Activated naive CD4-positive, alpha-beta T cell treated with anti-CD3 and anti-CD28 coated beads for 36 hours (primary cell): ENCODE measurements at regions not wholly inside any gene's neighbourhood (a gene's known extent, or its start where the extent isn't known, plus 50 kb on each side); places are given as distances from the start of the nearest gene placed in this dataset.

Experiments used
- CTCF ChIA-PET: fragments of 350-600 bp; sonication (Branson Sonifier 250); formaldehyde crosslinking; loops from one replicate; lab custom pipeline; 2021; ENCODE audit warnings: antibody characterized with exemption; lab: Charles Lee
- DNase-seq: peaks from one replicate; pipeline ENCODE4 v3.0.0-alpha.2; 2020
- H3K27ac Mint-ChIP-seq: one replicate; pipeline ENCODE4 v1.8.0; 2021; ENCODE audit warnings: mild to moderate bottlenecking, mixed read lengths
- H3K27me3 Mint-ChIP-seq: one replicate; pipeline ENCODE4 v1.8.0; 2021; ENCODE audit warnings: low read depth, mixed read lengths
- H3K36me3 Mint-ChIP-seq: one replicate; pipeline ENCODE4 v1.8.0; 2021; ENCODE audit warnings: low read depth, mixed read lengths
- H3K4me1 Mint-ChIP-seq: one replicate; pipeline ENCODE4 v1.8.0; 2021; ENCODE audit warnings: low read depth, mixed read lengths
- H3K4me3 Mint-ChIP-seq: one replicate; pipeline ENCODE4 v1.8.0; 2021; ENCODE audit warnings: mild to moderate bottlenecking, moderate library complexity, mixed read lengths
- H3K9me3 Mint-ChIP-seq: one replicate; pipeline ENCODE4 v1.8.0; 2021; ENCODE audit warnings: mixed read lengths
- intact Hi-C: fragments of 100-400 bp; cut with micrococcal nuclease; formaldehyde crosslinking; loops from one replicate; pipeline ENCODE4 v1.15.1; 2023

GRCh38 chr14:29156096-29156495, 389.5 kb downstream of the FOXG1 start:
- Mint-ChIP-seq H3K27me3 (no peaks in the 10 kb centered on the region), H3K9me3 (peaks cover 12% of the 10 kb centered on the region), H3K4me3 (no peak overlapping the region), H3K36me3 (no peaks in the 10 kb centered on the region), H3K27ac (no peak overlapping the region), H3K4me1 (no peaks in the 10 kb centered on the region)
- no peak for DNase-seq
- CTCF ChIA-PET, result no interaction called here
- intact Hi-C loops, result no loop called here

DNA sequence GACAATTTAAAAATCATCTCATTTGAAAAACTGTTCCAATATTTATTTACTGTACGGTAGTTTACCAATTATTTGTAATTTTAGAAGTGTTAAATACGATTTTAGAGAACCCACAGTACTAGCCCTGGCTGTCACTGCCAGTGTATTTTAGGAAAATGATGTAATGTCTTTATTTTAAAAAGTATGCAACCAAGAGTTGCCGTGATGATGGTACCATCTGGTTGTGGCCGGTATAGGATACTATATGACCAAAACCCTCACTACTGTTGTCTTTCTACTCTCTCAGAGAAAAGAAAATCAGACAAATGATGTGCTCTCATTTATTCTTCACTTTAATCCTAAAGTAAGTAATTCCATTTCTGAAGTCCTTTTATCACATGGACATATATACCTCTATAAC, 395.0 kb downstream of the FOXG1 start:
- Mint-ChIP-seq H3K4me1 (no peaks in the 10 kb centered on the region), H3K36me3 (no peaks in the 10 kb centered on the region), H3K9me3 (no peaks in the 10 kb centered on the region), H3K27ac (no peak overlapping the region), H3K4me3 (no peak overlapping the region), H3K27me3 (no peaks in the 10 kb centered on the region)
- no peak for DNase-seq
- intact Hi-C loops, result no loop called here
- CTCF ChIA-PET, result no interaction called here

- Mint-ChIP-seq H3K36me3 (no peaks in the 10 kb centered on the region), H3K9me3 (no peaks in the 10 kb centered on the region), H3K4me1 (no peaks in the 10 kb centered on the region), H3K4me3 (no peak overlapping the region), H3K27me3 (no peaks in the 10 kb centered on the region), H3K27ac (no peak overlapping the region)
- no peak for DNase-seq
- intact Hi-C loops, result no loop called here
- CTCF ChIA-PET, result interaction anchor here (0.6 kb wide), 1 partner anchor 374 kb away, joined by 4 read pairs; no protein-coding TSS in a partner anchor
Observed at GRCh38 chr14:29163109-29163508, 396.5 kb downstream of the FOXG1 start.

GRCh38 chr14:29165431-29165830, 398.8 kb downstream of the FOXG1 start:
- intact Hi-C loops, result no loop called here
- no peak for DNase-seq
- no peaks in the 10 kb centered on the region for H3K4me1 Mint-ChIP-seq
- H3K36me3 Mint-ChIP-seq, result no peaks in the 10 kb centered on the region
- no peak overlapping the region for H3K4me3 Mint-ChIP-seq
- CTCF ChIA-PET, result no interaction called here
- no peaks in the 10 kb centered on the region for H3K9me3 Mint-ChIP-seq
- no peaks in the 10 kb centered on the region for H3K27me3 Mint-ChIP-seq
- H3K27ac Mint-ChIP-seq, result no peak overlapping the region

- Mint-ChIP-seq H3K27ac (no peak overlapping the region), H3K4me3 (no peak overlapping the region), H3K9me3 (peaks cover 1% of the 10 kb centered on the region), H3K36me3 (no peaks in the 10 kb centered on the region), H3K4me1 (no peaks in the 10 kb centered on the region), H3K27me3 (no peaks in the 10 kb centered on the region)
- no peak for DNase-seq
- CTCF ChIA-PET, result no interaction called here
- intact Hi-C loops, result no loop called here
Observed at GRCh38 chr14:29166507-29166906, 399.9 kb downstream of the FOXG1 start.

GRCh38 chr14:29168149-29168548, 401.6 kb downstream of the FOXG1 start:
- intact Hi-C loops, result no loop called here
- Mint-ChIP-seq H3K27ac (no peak overlapping the region), H3K27me3 (no peaks in the 10 kb centered on the region), H3K9me3 (peaks cover 1% of the 10 kb centered on the region), H3K4me3 (no peak overlapping the region), H3K36me3 (no peaks in the 10 kb centered on the region), H3K4me1 (no peaks in the 10 kb centered on the region)
- CTCF ChIA-PET, result interaction anchor here (0.6 kb wide), 1 partner anchor 1296 kb away, joined by 3 read pairs; no protein-coding TSS in a partner anchor
- DNase-seq, result no peak

GRCh38 chr14:29169408-29169807, 402.8 kb downstream of the FOXG1 start:
- no peak for DNase-seq
- Mint-ChIP-seq H3K4me1 (no peaks in the 10 kb centered on the region), H3K36me3 (no peaks in the 10 kb centered on the region), H3K27me3 (no peaks in the 10 kb centered on the region), H3K4me3 (no peak overlapping the region), H3K9me3 (peaks cover 6% of the 10 kb centered on the region), H3K27ac (no peak overlapping the region)
- CTCF ChIA-PET, result no interaction called here
- intact Hi-C loops, result no loop called here

- Mint-ChIP-seq H3K9me3 (peaks cover 13% of the 10 kb centered on the region), H3K4me1 (no peaks in the 10 kb centered on the region), H3K36me3 (no peaks in the 10 kb centered on the region), H3K27ac (no peak overlapping the region), H3K4me3 (no peak overlapping the region), H3K27me3 (no peaks in the 10 kb centered on the region)
- intact Hi-C loops, result no loop called here
- no peak for DNase-seq
- CTCF ChIA-PET, result no interaction called here
Observed at GRCh38 chr14:29175706-29176105, 409.1 kb downstream of the FOXG1 start.

DNA sequence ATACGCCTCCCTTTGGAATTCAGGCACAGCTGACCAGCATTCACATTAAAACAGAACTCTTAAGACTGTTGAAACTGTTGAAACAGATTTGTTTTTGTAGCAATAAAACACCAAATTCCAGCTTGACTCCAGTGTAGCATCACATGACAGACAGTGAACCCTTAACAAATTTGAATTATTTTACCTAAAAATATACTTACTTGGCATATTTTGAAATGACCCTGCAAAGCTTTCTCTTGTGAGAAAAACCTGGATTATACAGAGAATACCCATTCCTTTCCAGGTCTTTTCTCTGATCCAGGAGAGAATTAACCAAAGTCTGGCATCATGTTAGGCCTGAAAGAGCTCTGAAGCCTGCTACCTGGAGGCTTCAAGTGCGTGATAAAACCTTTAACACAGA, 410.3 kb downstream of the FOXG1 start:
- H3K9me3 Mint-ChIP-seq, result peaks cover 11% of the 10 kb centered on the region
- H3K27me3 Mint-ChIP-seq, result no peaks in the 10 kb centered on the region
- H3K27ac Mint-ChIP-seq, result no peak overlapping the region
- no peak for DNase-seq
- intact Hi-C loops, result no loop called here
- no peaks in the 10 kb centered on the region for H3K4me1 Mint-ChIP-seq
- CTCF ChIA-PET, result no interaction called here
- H3K4me3 Mint-ChIP-seq, result no peak overlapping the region
- H3K36me3 Mint-ChIP-seq, result no peaks in the 10 kb centered on the region

- no peak overlapping the region for H3K4me3 Mint-ChIP-seq
- CTCF ChIA-PET, result no interaction called here
Observed at GRCh38 chr14:29178971-29179370, 412.4 kb downstream of the FOXG1 start.

DNA sequence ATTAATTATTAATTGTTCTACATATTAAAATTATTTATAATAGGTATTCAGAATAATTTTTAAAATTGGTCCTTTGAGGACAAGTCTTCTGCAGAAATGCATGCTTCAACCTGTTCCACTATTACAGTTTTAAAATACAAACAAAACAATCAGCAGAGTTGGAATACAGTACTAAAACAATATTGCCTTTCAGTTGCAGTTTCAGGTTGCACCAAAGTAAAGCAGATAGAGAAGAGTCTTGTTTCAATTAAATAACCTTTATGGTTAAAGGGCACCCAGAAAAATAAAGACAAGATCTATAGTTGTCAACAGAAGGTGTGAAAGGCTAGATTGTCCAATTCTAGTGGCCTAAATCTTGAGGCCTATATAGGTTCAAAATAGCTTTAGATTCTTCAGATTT, 424.5 kb downstream of the FOXG1 start:
- Mint-ChIP-seq H3K27me3 (no peaks in the 10 kb centered on the region), H3K27ac (no peak overlapping the region), H3K9me3 (peaks cover 11% of the 10 kb centered on the region), H3K4me1 (no peaks in the 10 kb centered on the region), H3K4me3 (no peak overlapping the region), H3K36me3 (no peaks in the 10 kb centered on the region)
- DNase-seq, result no peak
- intact Hi-C loops, result no loop called here
- CTCF ChIA-PET, result no interaction called here

More at GRCh38 chr14:29178971-29179370, 412.4 kb downstream of the FOXG1 start:
- peaks cover 11% of the 10 kb centered on the region for H3K9me3 Mint-ChIP-seq
- H3K4me1 Mint-ChIP-seq, result no peaks in the 10 kb centered on the region
- no peak overlapping the region for H3K27ac Mint-ChIP-seq
- intact Hi-C loops, result no loop called here
- H3K36me3 Mint-ChIP-seq, result no peaks in the 10 kb centered on the region
- no peaks in the 10 kb centered on the region for H3K27me3 Mint-ChIP-seq
- DNase-seq, result no peak

DNA sequence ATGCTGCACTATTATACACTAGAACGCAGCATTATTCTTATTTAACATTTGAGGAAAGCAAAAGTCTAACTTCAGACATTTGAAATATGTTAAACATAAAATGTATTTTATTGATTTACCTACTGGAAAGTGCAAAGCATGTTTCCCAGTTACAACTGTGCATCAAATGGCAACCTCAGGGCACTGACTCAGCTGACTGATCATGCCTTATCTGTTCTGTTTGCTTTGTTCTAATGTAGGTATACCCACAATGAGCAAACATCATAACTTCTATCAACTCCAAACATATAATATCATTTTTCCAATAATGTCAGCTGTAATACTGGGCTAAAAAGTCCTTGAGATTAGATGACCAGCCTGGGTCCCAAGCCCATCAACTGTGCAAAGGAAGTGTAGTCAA, 431.0 kb downstream of the FOXG1 start:
- Mint-ChIP-seq H3K36me3 (no peaks in the 10 kb centered on the region), H3K27me3 (no peaks in the 10 kb centered on the region), H3K4me1 (no peaks in the 10 kb centered on the region), H3K27ac (no peak overlapping the region), H3K9me3 (peaks cover 3% of the 10 kb centered on the region), H3K4me3 (no peak overlapping the region)
- intact Hi-C loops, result no loop called here
- DNase-seq, result no peak
- CTCF ChIA-PET, result interaction anchor here (0.6 kb wide), 2 partner anchors 8 to 194 kb away, joined by 3 read pairs; no protein-coding TSS in a partner anchor

DNA sequence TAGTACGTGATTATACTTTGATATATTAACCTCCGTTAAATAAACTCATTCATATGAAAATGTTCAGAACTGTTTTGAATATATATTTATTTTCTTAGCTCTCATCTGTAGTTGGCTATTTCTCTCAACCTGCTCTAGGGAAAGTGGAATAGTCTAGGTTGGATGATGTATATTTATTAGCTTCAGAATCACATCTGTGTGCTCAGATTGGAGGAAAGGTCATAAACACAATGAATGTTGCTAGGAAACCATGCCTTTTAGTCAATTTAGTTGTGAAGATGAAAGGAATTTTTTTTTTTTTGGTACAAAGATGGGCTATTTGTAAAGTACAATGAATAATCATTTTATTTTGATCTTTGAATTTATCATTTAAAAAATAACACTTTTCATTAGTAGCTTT, 439.1 kb downstream of the FOXG1 start:
- CTCF ChIA-PET, result interaction anchor here (0.8 to 1.1 kb wide), 2 partner anchors 8 to 87 kb away, joined by 3 to 4 read pairs; no protein-coding TSS in a partner anchor
- intact Hi-C loops, result no loop called here
- H3K27me3 Mint-ChIP-seq, result no peaks in the 10 kb centered on the region
- H3K36me3 Mint-ChIP-seq, result no peaks in the 10 kb centered on the region
- no peak for DNase-seq
- H3K27ac Mint-ChIP-seq, result no peak overlapping the region
- H3K4me3 Mint-ChIP-seq, result no peak overlapping the region
- H3K9me3 Mint-ChIP-seq, result no peaks in the 10 kb centered on the region
- no peaks in the 10 kb centered on the region for H3K4me1 Mint-ChIP-seq
